AG04450 (cell line): ENCODE measurements at regions not wholly inside any gene's neighbourhood (a gene's known extent, or its start where the extent isn't known, plus 50 kb on each side); places are given as distances from the start of the nearest gene placed in this dataset.

ENCODE experiments used
- CTCF ChIA-PET: fragments of 300-600, 350-600 bp; formaldehyde crosslinking; extraction: SDS; loops from one replicate; lab custom pipeline; 2022; ENCODE audit warnings: antibody characterized with exemption, inconsistent platforms; lab: Charles Lee
- POLR2A ChIA-PET: fragments of 350-600 bp; formaldehyde crosslinking; extraction: SDS; loops from one replicate; lab custom pipeline; 2021; ENCODE audit warnings: antibody characterized with exemption, inconsistent platforms; lab: Yijun Ruan, JAX
- DNase-seq: peaks from one replicate; pipeline ENCODE4 v3.0.0-alpha.2; 2011; ENCODE audit warnings: low read depth, low spot score
- H3K27ac ChIP-seq: one replicate; pipeline ENCODE4 v1.5.1; 2012; ENCODE audit warnings: low read depth, low read length, control low read depth
- H3K27me3 ChIP-seq: one replicate; pipeline ENCODE4 v1.6.0; 2012; ENCODE audit warnings: low read length; ENCODE audit not compliant: control insufficient read depth, insufficient read depth
- H3K4me3 ChIP-seq: 2 replicates; pipeline ENCODE4 v1.5.1; 2011; ENCODE audit warnings: mild to moderate bottlenecking, low read depth, low read length, control low read depth
- H3K9me3 ChIP-seq: 2 replicates; pipeline ENCODE4 v1.5.1; 2012; ENCODE audit warnings: low read length; ENCODE audit not compliant: control insufficient read depth, insufficient read depth
- TF ChIP-seq, protein P1 (sequence below): IDR thresholded peaks from 2 replicates; pipeline ENCODE4 v1.5.1; 2011; ENCODE audit warnings: low read depth, low read length, control low read depth, inconsistent platforms

DNA sequence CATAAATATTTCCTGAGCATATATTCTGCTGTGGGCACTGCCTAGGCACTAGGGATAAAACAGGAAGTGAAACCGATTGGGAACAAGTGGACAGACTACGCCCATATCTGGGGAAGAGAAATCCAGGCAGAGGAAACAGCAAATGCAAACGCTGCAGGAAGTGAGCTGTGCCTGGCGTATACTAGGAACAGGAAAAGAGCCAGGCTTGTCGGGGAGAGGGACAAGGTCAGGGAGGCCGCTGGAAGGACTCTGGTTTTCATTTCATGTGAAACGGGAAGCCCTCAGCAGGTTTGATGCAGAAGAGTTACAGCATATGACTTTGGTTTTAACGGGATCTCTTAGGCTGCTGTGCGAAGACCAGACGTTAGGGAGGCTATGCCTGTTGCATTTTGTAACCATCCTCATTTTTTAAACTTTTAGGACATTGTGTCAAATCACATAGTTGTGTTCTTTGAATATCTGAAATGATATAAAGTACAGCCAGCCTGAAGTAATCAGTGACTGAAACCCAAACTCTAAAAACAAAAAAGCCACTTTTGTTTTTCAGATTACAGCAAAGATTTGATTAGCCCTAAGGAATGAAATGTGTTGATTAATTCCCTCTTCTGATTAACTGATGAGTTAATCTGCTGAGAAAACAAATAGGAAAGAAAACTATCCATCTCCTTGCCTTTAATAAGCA is 110.2 kb upstream of the PIEZO2 start:
- Histone ChIP-seq H3K9me3 (no peaks in the 10 kb centered on the region), H3K27ac (no peak overlapping the region), H3K4me3 (no peak overlapping the region), H3K27me3 (no peaks in the 10 kb centered on the region)
- DNase-seq = no peak
- TF ChIP-seq, protein P1, sequence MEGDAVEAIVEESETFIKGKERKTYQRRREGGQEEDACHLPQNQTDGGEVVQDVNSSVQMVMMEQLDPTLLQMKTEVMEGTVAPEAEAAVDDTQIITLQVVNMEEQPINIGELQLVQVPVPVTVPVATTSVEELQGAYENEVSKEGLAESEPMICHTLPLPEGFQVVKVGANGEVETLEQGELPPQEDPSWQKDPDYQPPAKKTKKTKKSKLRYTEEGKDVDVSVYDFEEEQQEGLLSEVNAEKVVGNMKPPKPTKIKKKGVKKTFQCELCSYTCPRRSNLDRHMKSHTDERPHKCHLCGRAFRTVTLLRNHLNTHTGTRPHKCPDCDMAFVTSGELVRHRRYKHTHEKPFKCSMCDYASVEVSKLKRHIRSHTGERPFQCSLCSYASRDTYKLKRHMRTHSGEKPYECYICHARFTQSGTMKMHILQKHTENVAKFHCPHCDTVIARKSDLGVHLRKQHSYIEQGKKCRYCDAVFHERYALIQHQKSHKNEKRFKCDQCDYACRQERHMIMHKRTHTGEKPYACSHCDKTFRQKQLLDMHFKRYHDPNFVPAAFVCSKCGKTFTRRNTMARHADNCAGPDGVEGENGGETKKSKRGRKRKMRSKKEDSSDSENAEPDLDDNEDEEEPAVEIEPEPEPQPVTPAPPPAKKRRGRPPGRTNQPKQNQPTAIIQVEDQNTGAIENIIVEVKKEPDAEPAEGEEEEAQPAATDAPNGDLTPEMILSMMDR = no peak
- ChIA-PET POLR2A (no interaction called here), CTCF (no interaction called here)

DNA sequence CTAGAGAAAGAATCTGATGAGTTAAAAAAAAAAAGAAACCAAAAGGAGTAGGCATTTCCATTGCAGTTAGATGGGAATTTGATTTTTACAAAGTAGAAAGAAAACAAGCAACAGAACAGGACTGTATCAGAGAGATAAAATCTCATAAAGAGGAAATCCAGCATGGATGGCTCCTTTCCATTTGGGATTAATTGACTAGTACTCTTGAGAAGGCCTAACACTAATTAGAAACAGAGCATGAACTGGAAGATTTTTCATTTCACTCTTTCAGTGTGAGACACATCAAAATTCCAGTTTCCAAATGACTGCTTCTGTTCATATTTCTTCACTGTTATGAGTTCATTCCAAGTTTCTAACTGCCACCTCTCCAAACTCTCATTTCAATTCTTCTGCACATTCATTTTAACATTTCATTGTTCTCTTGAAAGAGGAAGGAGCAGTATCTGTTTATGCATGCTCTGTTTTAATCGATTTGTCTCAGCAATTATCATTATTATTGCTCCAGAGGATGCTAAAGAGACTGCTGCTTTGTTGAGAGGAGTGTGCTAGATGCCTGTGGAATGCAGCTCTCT is 108.8 kb upstream of the PIEZO2 start:
- no peak overlapping the region for H3K27ac ChIP-seq
- H3K27me3 ChIP-seq = no peaks in the 10 kb centered on the region
- POLR2A ChIA-PET = no interaction called here
- CTCF ChIA-PET = no interaction called here
- TF ChIP-seq, protein P1 = no peak
- no peak for DNase-seq
- H3K9me3 ChIP-seq = no peaks in the 10 kb centered on the region
- no peak overlapping the region for H3K4me3 ChIP-seq

DNA sequence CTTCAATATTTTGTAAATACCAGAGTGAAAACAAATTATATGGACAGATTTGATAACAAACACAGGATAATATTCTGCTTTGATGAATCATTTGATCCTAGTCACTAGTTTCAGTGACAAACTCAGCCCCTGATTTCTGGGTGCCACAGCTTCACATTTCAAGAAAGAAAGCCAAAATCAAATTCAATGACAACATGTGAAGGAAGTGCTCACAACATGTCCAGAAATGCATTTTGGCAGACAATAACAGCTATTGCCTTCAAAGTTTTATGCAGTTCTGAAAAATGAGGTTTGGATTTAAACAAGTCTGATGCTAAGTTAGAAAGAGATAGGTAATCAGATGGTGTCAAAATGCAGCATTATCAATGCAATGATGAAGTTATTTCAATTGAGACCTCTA is 106.9 kb upstream of the PIEZO2 start:
- DNase-seq = no peak
- ChIA-PET CTCF (no interaction called here), POLR2A (no interaction called here)
- no peak overlapping the region for H3K27ac ChIP-seq
- H3K9me3 ChIP-seq = no peaks in the 10 kb centered on the region; the same call in 1 of the 2 replicates
- no peaks in the 10 kb centered on the region for H3K27me3 ChIP-seq
- TF ChIP-seq, protein P1 = no peak
- H3K4me3 ChIP-seq = no peak overlapping the region

DNA sequence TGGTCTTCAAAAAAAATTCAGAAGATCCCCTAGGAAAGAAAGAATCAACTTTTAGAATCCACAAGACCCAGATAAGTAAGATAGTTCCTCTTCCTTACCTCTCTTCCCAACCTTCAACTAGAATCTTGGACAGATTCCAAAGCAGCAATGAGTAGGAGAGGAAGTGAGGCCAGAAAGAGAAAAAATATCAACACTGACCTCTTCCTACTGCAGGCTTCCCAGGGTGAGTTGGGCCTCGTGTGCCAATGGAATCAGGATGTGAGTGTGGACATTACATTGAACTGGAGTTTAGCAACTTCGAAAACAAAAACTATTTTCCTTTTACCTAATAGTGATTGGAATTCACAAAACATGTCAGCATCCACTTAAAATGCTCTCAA is 102.5 kb upstream of the PIEZO2 start:
- Histone ChIP-seq H3K9me3 (peaks cover 7% of the 10 kb centered on the region), H3K27me3 (no peaks in the 10 kb centered on the region), H3K27ac (no peak overlapping the region), H3K4me3 (no peak overlapping the region)
- TF ChIP-seq, protein P1 = no peak
- ChIA-PET CTCF (no interaction called here), POLR2A (no interaction called here)
- DNase-seq = no peak

DNA sequence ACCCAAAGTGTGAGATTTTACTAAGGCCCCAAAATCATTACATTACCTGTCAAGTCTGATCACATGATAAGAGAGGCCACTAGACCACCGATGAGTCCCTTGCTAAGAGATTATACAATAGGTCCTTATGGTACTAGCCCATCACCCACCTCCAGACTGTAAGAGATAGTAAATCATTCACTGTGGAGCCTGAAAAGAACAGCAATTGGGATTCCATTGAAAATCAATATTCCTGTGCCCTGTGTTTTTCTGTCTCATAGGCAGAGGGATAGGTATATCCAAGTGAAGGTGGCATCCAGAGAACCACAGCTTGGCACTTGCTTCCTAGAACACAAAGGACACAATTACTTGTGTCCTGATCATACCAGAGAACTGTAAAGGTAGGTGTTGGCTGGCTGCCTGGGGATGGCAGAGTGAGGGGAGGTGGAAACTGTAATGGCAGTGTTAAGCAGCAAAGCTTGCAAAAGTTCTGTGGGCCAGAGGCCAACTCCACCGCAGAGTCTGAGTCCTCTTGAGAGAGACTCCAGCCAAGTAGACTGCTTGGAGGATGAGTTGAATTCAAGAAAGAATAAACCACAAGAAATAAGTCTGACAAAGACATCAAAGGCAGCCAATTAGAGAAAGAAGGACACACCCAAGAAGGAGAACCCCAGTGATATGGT is 102.0 kb upstream of the PIEZO2 start:
- TF ChIP-seq, protein P1 = no peak
- H3K27me3 ChIP-seq = no peaks in the 10 kb centered on the region
- no peak overlapping the region for H3K27ac ChIP-seq
- ChIA-PET POLR2A (no interaction called here), CTCF (no interaction called here)
- DNase-seq = no peak
- peaks cover 7% of the 10 kb centered on the region for H3K9me3 ChIP-seq
- H3K4me3 ChIP-seq = no peak overlapping the region
